K562 (cell line): ENCODE measurements at regions not wholly inside any gene's neighbourhood (a gene's known extent, or its start where the extent isn't known, plus 50 kb on each side); places are given as distances from the start of the nearest gene placed in this dataset.

Experiments used
- ATAC-seq: fragments of 200-7000 bp; cut with Tn5 transposase; 3 replicates; pipeline ENCODE4 v1.9.1; 2020; ENCODE audit warnings: moderate library complexity
- BruUV-seq: library from RNA; stranded (reverse); fragments of 400-500 nt; replicated peaks from 2 replicates; lab custom pipeline; 2021; lab: Mats Ljungman, UMichigan
- CTCF ChIA-PET: fragments of 300-600 bp; formaldehyde crosslinking; extraction: SDS; loops from one replicate; lab custom pipeline; 2021; ENCODE audit warnings: low intra/inter-chr PET ratio; lab: Yijun Ruan, JAX
- POLR2A ChIA-PET: fragments of 300-600, 350-650 bp; sonication (Branson Sonifier 250); formaldehyde crosslinking; extraction: SDS; loops from one replicate; lab custom pipeline; 2021; ENCODE audit warnings: antibody characterized with exemption, inconsistent platforms; lab: Yijun Ruan, JAX
- DNase-seq, 4 experiments: peaks; one replicate each; pipeline versions ENCODE4 v3.0.0 to v3.0.0-alpha.2; 2011 to 2018; ENCODE audit warnings: low spot score in 3 of 4, mixed read lengths in 3 of 4; ENCODE audit errors: extremely low read depth in 1 of 4
- FAIRE-seq: peaks from 2 replicates; lab custom pipeline; 2011; peaks lifted over from hg19 to GRCh38; lab: Jason Lieb, UNC
- H2AFZ ChIP-seq: 2 replicates; pipeline ENCODE4 v1.6.0; 2011; ENCODE audit warnings: low read depth, low read length, control low read depth, inconsistent platforms
- H3K27ac ChIP-seq: fragments of 200-600 bp; 3 replicates; pipeline ENCODE4 v1.8.0; 2011; ENCODE audit warnings: low read depth, mild to moderate bottlenecking, control low read depth, inconsistent platforms, low read length, moderate library complexity, mixed read lengths; ENCODE audit errors: extremely low read depth
- H3K27me3 ChIP-seq, 2 experiments: fragments of 300-600 bp in 1 of 2; 2 replicates in 1 of 2; 3 replicates in 1 of 2; pipeline versions ENCODE4 v1.6.0 to v1.8.0; 2011; ENCODE audit warnings: inconsistent platforms in 2 of 2, low read length in 2 of 2, mild to moderate bottlenecking in 1 of 2, mixed read lengths in 1 of 2, moderate library complexity in 1 of 2; ENCODE audit not compliant: control insufficient read depth in 2 of 2, insufficient read depth in 2 of 2
- H3K36me3 ChIP-seq: fragments of 300-600 bp; 3 replicates; pipeline ENCODE4 v1.8.0; 2011; ENCODE audit warnings: mild to moderate bottlenecking, low read length, inconsistent platforms; ENCODE audit not compliant: control insufficient read depth, insufficient read depth
- H3K4me1 ChIP-seq, 2 experiments: fragments of 200-600 bp in 1 of 2; replicated peaks in 1 of 2; 2 replicates in 1 of 2; 3 replicates in 1 of 2; pipeline versions ENCODE4 v1.5.1 to v1.8.0; 2011; ENCODE audit warnings: inconsistent platforms in 2 of 2, low read length in 2 of 2, mild to moderate bottlenecking in 1 of 2, mixed read lengths in 1 of 2, moderate library complexity in 1 of 2; ENCODE audit not compliant: control insufficient read depth in 2 of 2, insufficient read depth in 2 of 2
- H3K4me2 ChIP-seq: 2 replicates; pipeline ENCODE4 v1.6.1; 2011; ENCODE audit warnings: low read length, control low read depth, inconsistent platforms, mixed read lengths; ENCODE audit not compliant: insufficient read depth
- H3K4me3 ChIP-seq: fragments of 200-600 bp; sonication (generic), shearing (Covaris generic); 2 replicates; pipeline ENCODE4 v1.5.1; 2016; ENCODE audit warnings: control low read depth, inconsistent platforms
- H3K79me2 ChIP-seq: fragments of 200-600 bp; 3 replicates; pipeline ENCODE4 v1.8.0; 2011; ENCODE audit warnings: low read length, inconsistent platforms; ENCODE audit not compliant: control insufficient read depth, insufficient read depth
- H3K9ac ChIP-seq, 2 experiments: 2 replicates each; pipeline versions ENCODE4 v1.6.0 to v1.6.1; 2011; ENCODE audit warnings: low read depth in 2 of 2, low read length in 2 of 2, control low read depth in 1 of 2, inconsistent platforms in 1 of 2, mild to moderate bottlenecking in 1 of 2, mixed read lengths in 1 of 2; ENCODE audit not compliant: insufficient read depth in 1 of 2
- H3K9me1 ChIP-seq: one replicate; pipeline ENCODE4 v1.6.0; 2011; ENCODE audit warnings: inconsistent platforms, mild to moderate bottlenecking, low read length, moderate library complexity; ENCODE audit not compliant: control insufficient read depth, insufficient read depth
- H3K9me3 ChIP-seq: replicated peaks from 2 replicates; pipeline ENCODE4 v1.5.1; 2011; ENCODE audit warnings: low read depth, low read length, inconsistent platforms; ENCODE audit not compliant: control insufficient read depth, insufficient read depth
- H4K20me1 ChIP-seq: replicated peaks from 2 replicates; pipeline ENCODE4 v1.6.1; 2011; ENCODE audit warnings: low read length, inconsistent platforms, mixed read lengths; ENCODE audit not compliant: control insufficient read depth, insufficient read depth
- FOS ChIP-seq: IDR thresholded peaks from 3 replicates; pipeline ENCODE4 v1.6.1; 2011; ENCODE audit not compliant: insufficient read length; ENCODE audit errors: extremely low read depth
- FOXM1 ChIP-seq, 2 experiments: fragments of 450-650 bp in 1 of 2; sonication (generic) in 1 of 2; formaldehyde crosslinking in 1 of 2; IDR thresholded peaks; 2 replicates each; pipeline versions ENCODE4 v1.6.1 to v1.9.0; 2017 to 2022; ENCODE audit warnings: low read depth in 2 of 2, mild to moderate bottlenecking in 2 of 2, missing genetic modification reagents in 1 of 2, moderate library complexity in 1 of 2
- HDAC2 ChIP-seq: fragments of 450-650 bp; IDR thresholded peaks from 2 replicates; pipeline ENCODE4 v1.6.1; 2016; ENCODE audit warnings: mild to moderate bottlenecking
- HES1 ChIP-seq: fragments of 450-650 bp; IDR thresholded peaks from 2 replicates; pipeline ENCODE4 v1.6.1; 2016; ENCODE audit warnings: low read depth, mild to moderate bottlenecking, moderate library complexity
- HOMEZ ChIP-seq: fragments of 250-450 bp; sonication (Bioruptor Pico); IDR thresholded peaks from 2 replicates; pipeline ENCODE4 v1.4.0; 2020; ENCODE audit warnings: mild to moderate bottlenecking, moderate library complexity
- ID3 ChIP-seq, 2 experiments: fragments of 250-450 bp in 1 of 2; fragments of 450-650 bp in 1 of 2; sonication (Bioruptor Pico) in 1 of 2; IDR thresholded peaks; 2 replicates each; pipeline versions ENCODE4 v1.6.1 to v1.8.0; 2016 to 2021; ENCODE audit warnings: mild to moderate bottlenecking in 2 of 2, moderate library complexity in 2 of 2, missing compliant biosample characterization in 1 of 2, missing genetic modification characterization in 1 of 2
- MAFK ChIP-seq: IDR thresholded peaks from 2 replicates; pipeline ENCODE4 v1.6.1; 2011; ENCODE audit warnings: low read length, improper control_type of control experiment
- MTA1 ChIP-seq: fragments of 450-650 bp; IDR thresholded peaks from 2 replicates; pipeline ENCODE4 v1.6.1; 2017; ENCODE audit warnings: borderline replicate concordance
- NFIC ChIP-seq: fragments of 450-650 bp; IDR thresholded peaks from 2 replicates; pipeline ENCODE4 v1.6.1; 2017; ENCODE audit warnings: mild to moderate bottlenecking, inconsistent platforms
- RFX5 ChIP-seq: IDR thresholded peaks from 2 replicates; pipeline ENCODE4 v1.6.1; 2011; ENCODE audit warnings: low read depth, mild to moderate bottlenecking, improper control_type of control experiment, low read length
- TAF9B ChIP-seq: fragments of 450-650 bp; IDR thresholded peaks from 2 replicates; pipeline ENCODE4 v1.6.1; 2018; ENCODE audit warnings: mild to moderate bottlenecking; ENCODE audit not compliant: partially characterized antibody
- ZBTB33 ChIP-seq: sonication (generic); formaldehyde crosslinking; IDR thresholded peaks from 2 replicates; pipeline ENCODE4 v1.8.1; 2023; ENCODE audit warnings: mild to moderate bottlenecking, missing genetic modification reagents
- ZBTB34 ChIP-seq: fragments of 250-450 bp; sonication (Bioruptor Pico); IDR thresholded peaks from 2 replicates; pipeline ENCODE4 v1.8.0; 2021; ENCODE audit warnings: mild to moderate bottlenecking, moderate library complexity
- ZNF124 ChIP-seq: sonication (generic); formaldehyde crosslinking; IDR thresholded peaks from 2 replicates; pipeline ENCODE4 v1.8.1; 2022; ENCODE audit warnings: missing genetic modification reagents
- ZNF253 ChIP-seq: fragments of 250-450 bp; sonication (Bioruptor Pico); conservative IDR thresholded peaks from 2 replicates; pipeline ENCODE4 v1.6.1; 2021; ENCODE audit warnings: mild to moderate bottlenecking
- ZNF583 ChIP-seq: fragments of 250-450 bp; sonication (Bioruptor Pico); IDR thresholded peaks from 2 replicates; pipeline ENCODE4 v1.4.0; 2020
- ZNF589 ChIP-seq: fragments of 200-800 bp; sonication (Bioruptor generic); IDR thresholded peaks from 2 replicates; pipeline ENCODE4 v1.6.1; 2016; ENCODE audit warnings: low read depth, missing genetic modification characterization, missing compliant biosample characterization
- WGBS: fragments of 100-300 bp; shearing (Covaris generic); methylation state at CpG from one replicate; pipeline ENCODE4 v1.1.6; 2016; ENCODE audit warnings: low coverage, mixed read lengths; ENCODE audit not compliant: insufficient coverage; ENCODE audit errors: missing lambda C conversion rate; 5-methylcytosine and 5-hydroxymethylcytosine counted together
- in situ Hi-C: fragments of 300-500 bp; cut with MboI; formaldehyde crosslinking; loops from 4 replicates; pipeline ENCODE4 v1.15.0; 2018; ENCODE audit warnings: inconsistent platforms, mixed read lengths
- intact Hi-C: fragments of 100-400 bp; cut with micrococcal nuclease; formaldehyde crosslinking; loops from 2 replicates; pipeline ENCODE4 v1.14.2; 2022

GRCh38 chr6:91575032-91575431 is 988.2 kb upstream of the MAP3K7 start:
- Histone ChIP-seq H4K20me1 (no peaks in the 10 kb centered on the region), H3K79me2 (no peaks in the 10 kb centered on the region), H3K9me3 (no peaks in the 10 kb centered on the region), H3K27me3 (no peaks in the 10 kb centered on the region), H3K4me2 (no peak overlapping the region), H3K36me3 (no peaks in the 10 kb centered on the region), H3K9ac (no peak overlapping the region), H3K4me1 (no peaks in the 10 kb centered on the region), H3K4me3 (no peak overlapping the region), H3K9me1 (no peaks in the 10 kb centered on the region), H2AFZ (no peak overlapping the region), H3K27ac (no peak overlapping the region)
- FAIRE-seq = no peak
- CTCF ChIA-PET = no interaction called here
- POLR2A ChIA-PET = no interaction called here
- 0% methylated on average over 1 of the region's 1 CpG for WGBS
- no TSS peak for BruUV-seq
- no peak for DNase-seq
- intact Hi-C loops (no loop called here), in situ Hi-C loops (no loop called here)
- no peak for ATAC-seq
- TF ChIP-seq HES1 = no peak
- no peak for TF ChIP-seq RFX5
- no peak for TF ChIP-seq ID3 (CRISPR knock-in tag; IDR thresholded peaks at IDR 0.05)
- no peak for TF ChIP-seq ID3 (tag; IDR thresholded peaks at IDR 0.05)
- TF ChIP-seq HOMEZ (CRISPR knock-in tag) = no peak
- TF ChIP-seq ZNF253 (CRISPR knock-in tag) = no peak
- no peak for TF ChIP-seq ZNF124
- TF ChIP-seq ZBTB33 (CRISPR knock-in tag) = no peak
- TF ChIP-seq MTA1 = no peak
- TF ChIP-seq NFIC = no peak
- TF ChIP-seq TAF9B = no peak
- TF ChIP-seq ZBTB34 (CRISPR knock-in tag) = no peak
- TF ChIP-seq HDAC2 = no peak
- no peak for TF ChIP-seq FOXM1 (IDR thresholded peaks at IDR 0.05; ENCODE audit: low read depth)
- TF ChIP-seq FOXM1 (CRISPR knock-in tag; IDR thresholded peaks at IDR 0.05; ENCODE audit: low read depth) = no peak
- no peak for TF ChIP-seq ZNF589 (CRISPR knock-in tag)
- TF ChIP-seq MAFK = no peak
- TF ChIP-seq FOS = no peak
- no peak for TF ChIP-seq ZNF583 (CRISPR knock-in tag)
